ENCODE measurements at regions not wholly inside any gene's neighbourhood (a gene's known extent, or its start where the extent isn't known, plus 50 kb on each side); places are given as distances from the start of the nearest gene placed in this dataset.

DNA sequence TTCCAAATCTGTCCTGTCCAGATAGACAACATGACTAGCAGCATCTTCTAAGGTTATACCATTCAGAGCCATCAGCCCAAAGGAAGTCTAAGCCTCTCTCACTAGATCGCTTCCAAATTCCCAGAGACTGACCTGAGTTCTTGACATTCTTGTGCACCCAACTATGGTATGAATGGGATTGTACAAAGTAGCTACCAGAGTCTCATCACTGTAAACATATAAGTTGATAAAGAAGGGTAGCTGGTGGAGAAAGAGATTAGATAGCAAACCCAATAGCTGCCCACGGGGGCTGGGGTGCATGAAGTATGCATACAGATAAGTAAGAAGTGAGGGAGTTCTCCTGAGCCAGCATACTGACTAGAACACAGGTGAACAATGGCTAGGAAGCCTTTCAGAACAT is 180.0 kb downstream of the PLPP3 start:
- no peaks in the 10 kb centered on the region for H3K36me3 Mint-ChIP-seq
- DNase-seq (ENCODE audit: low spot score) (no peak), ATAC-seq (no peak)
- 0 out of 2 replicates have a peak, but pooled peaks cover 4% of the 10 kb centered on the region for H3K9me3 Mint-ChIP-seq
- no peak overlapping the region for H3K4me3 Mint-ChIP-seq
- ChIA-PET CTCF (no interaction called here), POLR2A (no interaction called here)
- no peaks in the 10 kb centered on the region; the same call in 1 of the 2 replicates for H3K27me3 Mint-ChIP-seq (ENCODE audit: low read depth)
- H3K27ac Mint-ChIP-seq, result no peak overlapping the region
- H3K4me1 Mint-ChIP-seq, result peaks cover 5% of the 10 kb centered on the region; the same call in 1 of the 2 replicates
- TF ChIP-seq OVOL2 (CRISPR knock-in tag; IDR thresholded peaks at IDR 0.05; ENCODE audit: borderline replicate concordance) (no peak), NR1H2 (CRISPR knock-in tag; IDR thresholded peaks at IDR 0.05) (no peak), TEAD1 (CRISPR knock-in tag; IDR thresholded peaks at IDR 0.05) (no peak), NFYB (CRISPR knock-in tag; conservative IDR thresholded peaks at IDR 0.05; ENCODE audit: low read depth) (no peak), ELF4 (CRISPR knock-in tag; IDR thresholded peaks at IDR 0.05; ENCODE audit: low read depth) (no peak), CREB1 (CRISPR knock-in tag; IDR thresholded peaks at IDR 0.05) (no peak), FOXK1 (CRISPR knock-in tag; IDR thresholded peaks at IDR 0.05) (no peak), HMGA2 (CRISPR knock-in tag; IDR thresholded peaks at IDR 0.05) (no peak), ZNF317 (CRISPR knock-in tag; IDR thresholded peaks at IDR 0.05; ENCODE audit: borderline replicate concordance, low read depth) (no peak), MXD4 (CRISPR knock-in tag; IDR thresholded peaks at IDR 0.05; ENCODE audit: borderline replicate concordance) (no peak), SMAD3 (CRISPR knock-in tag; IDR thresholded peaks at IDR 0.05; ENCODE audit: borderline replicate concordance) (no peak), KAT7 (CRISPR knock-in tag; IDR thresholded peaks at IDR 0.05; ENCODE audit: borderline replicate concordance) (no peak), ZNF423 (CRISPR knock-in tag; IDR thresholded peaks at IDR 0.05) (no peak)
- TF ChIP-seq, protein P1, sequence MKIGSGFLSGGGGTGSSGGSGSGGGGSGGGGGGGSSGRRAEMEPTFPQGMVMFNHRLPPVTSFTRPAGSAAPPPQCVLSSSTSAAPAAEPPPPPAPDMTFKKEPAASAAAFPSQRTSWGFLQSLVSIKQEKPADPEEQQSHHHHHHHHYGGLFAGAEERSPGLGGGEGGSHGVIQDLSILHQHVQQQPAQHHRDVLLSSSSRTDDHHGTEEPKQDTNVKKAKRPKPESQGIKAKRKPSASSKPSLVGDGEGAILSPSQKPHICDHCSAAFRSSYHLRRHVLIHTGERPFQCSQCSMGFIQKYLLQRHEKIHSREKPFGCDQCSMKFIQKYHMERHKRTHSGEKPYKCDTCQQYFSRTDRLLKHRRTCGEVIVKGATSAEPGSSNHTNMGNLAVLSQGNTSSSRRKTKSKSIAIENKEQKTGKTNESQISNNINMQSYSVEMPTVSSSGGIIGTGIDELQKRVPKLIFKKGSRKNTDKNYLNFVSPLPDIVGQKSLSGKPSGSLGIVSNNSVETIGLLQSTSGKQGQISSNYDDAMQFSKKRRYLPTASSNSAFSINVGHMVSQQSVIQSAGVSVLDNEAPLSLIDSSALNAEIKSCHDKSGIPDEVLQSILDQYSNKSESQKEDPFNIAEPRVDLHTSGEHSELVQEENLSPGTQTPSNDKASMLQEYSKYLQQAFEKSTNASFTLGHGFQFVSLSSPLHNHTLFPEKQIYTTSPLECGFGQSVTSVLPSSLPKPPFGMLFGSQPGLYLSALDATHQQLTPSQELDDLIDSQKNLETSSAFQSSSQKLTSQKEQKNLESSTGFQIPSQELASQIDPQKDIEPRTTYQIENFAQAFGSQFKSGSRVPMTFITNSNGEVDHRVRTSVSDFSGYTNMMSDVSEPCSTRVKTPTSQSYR (CRISPR knock-in tag; IDR thresholded peaks at IDR 0.05), result no peak
- TF ChIP-seq, protein P2, sequence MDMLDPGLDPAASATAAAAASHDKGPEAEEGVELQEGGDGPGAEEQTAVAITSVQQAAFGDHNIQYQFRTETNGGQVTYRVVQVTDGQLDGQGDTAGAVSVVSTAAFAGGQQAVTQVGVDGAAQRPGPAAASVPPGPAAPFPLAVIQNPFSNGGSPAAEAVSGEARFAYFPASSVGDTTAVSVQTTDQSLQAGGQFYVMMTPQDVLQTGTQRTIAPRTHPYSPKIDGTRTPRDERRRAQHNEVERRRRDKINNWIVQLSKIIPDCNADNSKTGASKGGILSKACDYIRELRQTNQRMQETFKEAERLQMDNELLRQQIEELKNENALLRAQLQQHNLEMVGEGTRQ (CRISPR knock-in tag; IDR thresholded peaks at IDR 0.05), result no peak
- TF ChIP-seq, protein P3, sequence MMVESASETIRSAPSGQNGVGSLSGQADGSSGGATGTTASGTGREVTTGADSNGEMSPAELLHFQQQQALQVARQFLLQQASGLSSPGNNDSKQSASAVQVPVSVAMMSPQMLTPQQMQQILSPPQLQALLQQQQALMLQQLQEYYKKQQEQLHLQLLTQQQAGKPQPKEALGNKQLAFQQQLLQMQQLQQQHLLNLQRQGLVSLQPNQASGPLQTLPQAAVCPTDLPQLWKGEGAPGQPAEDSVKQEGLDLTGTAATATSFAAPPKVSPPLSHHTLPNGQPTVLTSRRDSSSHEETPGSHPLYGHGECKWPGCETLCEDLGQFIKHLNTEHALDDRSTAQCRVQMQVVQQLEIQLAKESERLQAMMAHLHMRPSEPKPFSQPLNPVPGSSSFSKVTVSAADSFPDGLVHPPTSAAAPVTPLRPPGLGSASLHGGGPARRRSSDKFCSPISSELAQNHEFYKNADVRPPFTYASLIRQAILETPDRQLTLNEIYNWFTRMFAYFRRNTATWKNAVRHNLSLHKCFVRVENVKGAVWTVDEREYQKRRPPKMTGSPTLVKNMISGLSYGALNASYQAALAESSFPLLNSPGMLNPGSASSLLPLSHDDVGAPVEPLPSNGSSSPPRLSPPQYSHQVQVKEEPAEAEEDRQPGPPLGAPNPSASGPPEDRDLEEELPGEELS (CRISPR knock-in tag; IDR thresholded peaks at IDR 0.05), result no peak
- TF ChIP-seq, protein P4, sequence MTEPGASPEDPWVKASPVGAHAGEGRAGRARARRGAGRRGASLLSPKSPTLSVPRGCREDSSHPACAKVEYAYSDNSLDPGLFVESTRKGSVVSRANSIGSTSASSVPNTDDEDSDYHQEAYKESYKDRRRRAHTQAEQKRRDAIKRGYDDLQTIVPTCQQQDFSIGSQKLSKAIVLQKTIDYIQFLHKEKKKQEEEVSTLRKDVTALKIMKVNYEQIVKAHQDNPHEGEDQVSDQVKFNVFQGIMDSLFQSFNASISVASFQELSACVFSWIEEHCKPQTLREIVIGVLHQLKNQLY (CRISPR knock-in tag; IDR thresholded peaks at IDR 0.05), result no peak
- TF ChIP-seq, protein P5, sequence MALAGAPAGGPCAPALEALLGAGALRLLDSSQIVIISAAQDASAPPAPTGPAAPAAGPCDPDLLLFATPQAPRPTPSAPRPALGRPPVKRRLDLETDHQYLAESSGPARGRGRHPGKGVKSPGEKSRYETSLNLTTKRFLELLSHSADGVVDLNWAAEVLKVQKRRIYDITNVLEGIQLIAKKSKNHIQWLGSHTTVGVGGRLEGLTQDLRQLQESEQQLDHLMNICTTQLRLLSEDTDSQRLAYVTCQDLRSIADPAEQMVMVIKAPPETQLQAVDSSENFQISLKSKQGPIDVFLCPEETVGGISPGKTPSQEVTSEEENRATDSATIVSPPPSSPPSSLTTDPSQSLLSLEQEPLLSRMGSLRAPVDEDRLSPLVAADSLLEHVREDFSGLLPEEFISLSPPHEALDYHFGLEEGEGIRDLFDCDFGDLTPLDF (CRISPR knock-in tag; IDR thresholded peaks at IDR 0.05), result no peak
- TF ChIP-seq, protein P6, sequence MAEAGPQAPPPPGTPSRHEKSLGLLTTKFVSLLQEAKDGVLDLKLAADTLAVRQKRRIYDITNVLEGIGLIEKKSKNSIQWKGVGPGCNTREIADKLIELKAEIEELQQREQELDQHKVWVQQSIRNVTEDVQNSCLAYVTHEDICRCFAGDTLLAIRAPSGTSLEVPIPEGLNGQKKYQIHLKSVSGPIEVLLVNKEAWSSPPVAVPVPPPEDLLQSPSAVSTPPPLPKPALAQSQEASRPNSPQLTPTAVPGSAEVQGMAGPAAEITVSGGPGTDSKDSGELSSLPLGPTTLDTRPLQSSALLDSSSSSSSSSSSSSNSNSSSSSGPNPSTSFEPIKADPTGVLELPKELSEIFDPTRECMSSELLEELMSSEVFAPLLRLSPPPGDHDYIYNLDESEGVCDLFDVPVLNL (CRISPR knock-in tag; IDR thresholded peaks at IDR 0.05; ENCODE audit: borderline replicate concordance, low read depth), result no peak
- TF ChIP-seq, protein P7, sequence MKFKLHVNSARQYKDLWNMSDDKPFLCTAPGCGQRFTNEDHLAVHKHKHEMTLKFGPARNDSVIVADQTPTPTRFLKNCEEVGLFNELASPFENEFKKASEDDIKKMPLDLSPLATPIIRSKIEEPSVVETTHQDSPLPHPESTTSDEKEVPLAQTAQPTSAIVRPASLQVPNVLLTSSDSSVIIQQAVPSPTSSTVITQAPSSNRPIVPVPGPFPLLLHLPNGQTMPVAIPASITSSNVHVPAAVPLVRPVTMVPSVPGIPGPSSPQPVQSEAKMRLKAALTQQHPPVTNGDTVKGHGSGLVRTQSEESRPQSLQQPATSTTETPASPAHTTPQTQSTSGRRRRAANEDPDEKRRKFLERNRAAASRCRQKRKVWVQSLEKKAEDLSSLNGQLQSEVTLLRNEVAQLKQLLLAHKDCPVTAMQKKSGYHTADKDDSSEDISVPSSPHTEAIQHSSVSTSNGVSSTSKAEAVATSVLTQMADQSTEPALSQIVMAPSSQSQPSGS (CRISPR knock-in tag; IDR thresholded peaks at IDR 0.05; ENCODE audit: borderline replicate concordance, low read depth), result no peak
